ENCODE measurements at regions not wholly inside any gene's neighbourhood (a gene's known extent, or its start where the extent isn't known, plus 50 kb on each side); places are given as distances from the start of the nearest gene placed in this dataset.

- TF ChIP-seq CTCF (IDR thresholded peaks at IDR 0.05 in 2 of 3, conservative IDR thresholded peaks at IDR 0.05 in 1 of 3; ENCODE audit: insufficient read depth in 2 of 3, low read depth in 1 of 3, low read length in 3 of 3) (no peak), ZBTB1 (CRISPR knock-in tag; IDR thresholded peaks at IDR 0.05; ENCODE audit: borderline replicate concordance, low read depth) (no peak), NRF1 (conservative IDR thresholded peaks at IDR 0.05 in 1 of 2, IDR thresholded peaks at IDR 0.05 in 1 of 2) (no peak), JUND (IDR thresholded peaks at IDR 0.05; ENCODE audit: borderline replicate concordance, low read depth, low read length) (no peak), JUND (tag; IDR thresholded peaks at IDR 0.05; ENCODE audit: borderline replicate concordance, low read depth, low read length) (no peak), CHD4 (IDR thresholded peaks at IDR 0.05; ENCODE audit: insufficient read depth, insufficient replicate concordance, low read depth, low read length, poor library complexity, severe bottlenecking) (no peak), CGGBP1 (CRISPR knock-in tag; IDR thresholded peaks at IDR 0.05) (no peak), SIRT6 (IDR thresholded peaks at IDR 0.05; ENCODE audit: low read depth, low read length) (no peak), HNRNPL (IDR thresholded peaks at IDR 0.05; ENCODE audit: low read depth, low read length) (no peak), SIX5 (IDR thresholded peaks at IDR 0.05; ENCODE audit: borderline replicate concordance in 1 of 2, insufficient read depth in 1 of 2, low read depth in 1 of 2, low read length in 2 of 2) (no peak), ERF (CRISPR knock-in tag; IDR thresholded peaks at IDR 0.05) (no peak)
Measured at GRCh38 chr11:126124231-126124661, 61.6 kb upstream of the CDON start.
